ENCODE measurements at regions not wholly inside any gene's neighbourhood (a gene's known extent, or its start where the extent isn't known, plus 50 kb on each side); places are given as distances from the start of the nearest gene placed in this dataset.

DNA sequence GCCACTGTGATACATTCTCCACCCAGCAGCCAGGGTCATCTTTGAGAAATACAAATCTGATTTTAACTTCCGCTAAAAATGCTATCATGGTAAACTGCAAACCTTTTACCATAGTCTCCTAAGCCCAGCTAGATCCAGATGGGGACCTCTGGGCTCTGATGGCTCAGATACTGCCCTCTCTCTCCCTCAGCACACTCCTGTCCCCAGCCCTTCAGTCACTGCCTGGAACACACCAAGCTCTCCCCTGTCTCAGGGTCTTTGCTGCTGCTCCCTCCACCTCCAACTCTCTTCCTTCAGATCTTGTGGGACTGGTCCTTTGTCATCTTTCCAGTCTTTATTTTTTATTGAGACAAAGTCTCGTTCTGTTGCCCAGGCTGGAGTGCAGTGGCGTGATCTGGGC, 65.1 kb downstream of the SPRY4 start:
- H3K27ac ChIP-seq: no peak overlapping the region
- H3K9me3 ChIP-seq: no peaks in the 10 kb centered on the region
- 93% methylated on average over 3 of the region's 3 CpGs for WGBS
- H3K4me3 ChIP-seq: no peak overlapping the region
- no peak for TF ChIP-seq POLR2AphosphoS5 (IDR thresholded peaks at IDR 0.05)
- TF ChIP-seq, protein P1, sequence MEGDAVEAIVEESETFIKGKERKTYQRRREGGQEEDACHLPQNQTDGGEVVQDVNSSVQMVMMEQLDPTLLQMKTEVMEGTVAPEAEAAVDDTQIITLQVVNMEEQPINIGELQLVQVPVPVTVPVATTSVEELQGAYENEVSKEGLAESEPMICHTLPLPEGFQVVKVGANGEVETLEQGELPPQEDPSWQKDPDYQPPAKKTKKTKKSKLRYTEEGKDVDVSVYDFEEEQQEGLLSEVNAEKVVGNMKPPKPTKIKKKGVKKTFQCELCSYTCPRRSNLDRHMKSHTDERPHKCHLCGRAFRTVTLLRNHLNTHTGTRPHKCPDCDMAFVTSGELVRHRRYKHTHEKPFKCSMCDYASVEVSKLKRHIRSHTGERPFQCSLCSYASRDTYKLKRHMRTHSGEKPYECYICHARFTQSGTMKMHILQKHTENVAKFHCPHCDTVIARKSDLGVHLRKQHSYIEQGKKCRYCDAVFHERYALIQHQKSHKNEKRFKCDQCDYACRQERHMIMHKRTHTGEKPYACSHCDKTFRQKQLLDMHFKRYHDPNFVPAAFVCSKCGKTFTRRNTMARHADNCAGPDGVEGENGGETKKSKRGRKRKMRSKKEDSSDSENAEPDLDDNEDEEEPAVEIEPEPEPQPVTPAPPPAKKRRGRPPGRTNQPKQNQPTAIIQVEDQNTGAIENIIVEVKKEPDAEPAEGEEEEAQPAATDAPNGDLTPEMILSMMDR (IDR thresholded peaks at IDR 0.05): no peak
- no peak for TF ChIP-seq POLR2A (IDR thresholded peaks at IDR 0.05)
- TF ChIP-seq EP300 (IDR thresholded peaks at IDR 0.05): no peak
- DNase-seq (ENCODE audit: low spot score in 2 of 2): peak in 1 of 2 donors; percentile 7
- H3K36me3 ChIP-seq: no peaks in the 10 kb centered on the region
- no peaks in the 10 kb centered on the region for H3K4me1 ChIP-seq
- H3K27me3 ChIP-seq: no peaks in the 10 kb centered on the region

DNA sequence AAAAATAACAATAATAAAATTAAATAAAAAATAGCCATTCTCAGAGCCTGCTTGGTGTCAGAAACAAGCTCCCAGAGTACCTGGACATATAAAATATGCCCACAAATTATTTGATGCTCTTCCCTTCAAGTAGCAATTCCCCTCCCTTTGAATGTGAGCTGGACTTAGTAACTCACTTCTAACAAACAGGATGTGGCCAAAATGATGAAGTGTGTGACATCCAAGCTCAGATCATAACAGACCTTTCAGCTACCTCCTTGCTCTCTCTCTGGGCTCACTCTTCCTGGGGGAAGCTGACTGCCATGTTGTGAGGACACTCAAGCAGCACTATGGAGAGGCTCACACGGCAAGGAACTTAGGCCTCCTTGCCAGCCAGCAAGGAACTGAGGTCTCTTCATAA, 69.0 kb downstream of the SPRY4 start:
- H3K27ac ChIP-seq: no peak overlapping the region
- H3K36me3 ChIP-seq: no peaks in the 10 kb centered on the region
- no peak for DNase-seq (ENCODE audit: low spot score in 2 of 2)
- TF ChIP-seq POLR2A (IDR thresholded peaks at IDR 0.05) (no peak), POLR2AphosphoS5 (IDR thresholded peaks at IDR 0.05) (no peak)
- H3K9me3 ChIP-seq: no peaks in the 10 kb centered on the region
- 100% methylated on average over 1 of the region's 1 CpG for WGBS
- H3K4me1 ChIP-seq: no peaks in the 10 kb centered on the region
- no peak overlapping the region for H3K4me3 ChIP-seq
- H3K27me3 ChIP-seq: no peaks in the 10 kb centered on the region

DNA sequence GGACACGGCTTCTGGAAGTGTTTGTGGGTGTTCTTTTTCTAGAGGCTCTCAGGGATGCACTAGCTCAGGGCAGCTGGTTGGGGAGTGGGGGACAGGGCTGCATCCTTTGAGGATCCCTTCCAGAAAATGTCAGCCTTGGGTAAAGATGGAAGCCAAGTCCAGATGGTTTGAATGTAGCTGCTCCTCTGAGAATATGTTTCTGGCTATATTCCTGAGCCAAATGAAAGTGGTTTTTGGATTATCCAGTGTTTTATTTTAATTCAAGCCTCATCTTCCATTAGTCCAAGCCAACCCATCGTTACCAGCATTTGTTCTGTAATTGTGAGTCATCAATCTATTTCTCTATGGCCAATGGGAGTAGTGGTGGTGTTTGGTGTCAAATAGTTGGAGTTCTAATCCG, 70.4 kb downstream of the SPRY4 start:
- Histone ChIP-seq H3K36me3 (no peaks in the 10 kb centered on the region), H3K4me1 (no peaks in the 10 kb centered on the region), H3K9me3 (no peaks in the 10 kb centered on the region), H3K4me3 (no peak overlapping the region), H3K27ac (no peak overlapping the region), H3K27me3 (no peaks in the 10 kb centered on the region)
- WGBS: 46% methylated on average over 3 of the region's 3 CpGs
- DNase-seq (ENCODE audit: low spot score in 2 of 2): no peak
- TF ChIP-seq POLR2A (IDR thresholded peaks at IDR 0.05) (no peak), POLR2AphosphoS5 (IDR thresholded peaks at IDR 0.05) (no peak), EP300 (IDR thresholded peaks at IDR 0.05) (no peak)
- TF ChIP-seq, protein P1 (IDR thresholded peaks at IDR 0.05): no peak

DNA sequence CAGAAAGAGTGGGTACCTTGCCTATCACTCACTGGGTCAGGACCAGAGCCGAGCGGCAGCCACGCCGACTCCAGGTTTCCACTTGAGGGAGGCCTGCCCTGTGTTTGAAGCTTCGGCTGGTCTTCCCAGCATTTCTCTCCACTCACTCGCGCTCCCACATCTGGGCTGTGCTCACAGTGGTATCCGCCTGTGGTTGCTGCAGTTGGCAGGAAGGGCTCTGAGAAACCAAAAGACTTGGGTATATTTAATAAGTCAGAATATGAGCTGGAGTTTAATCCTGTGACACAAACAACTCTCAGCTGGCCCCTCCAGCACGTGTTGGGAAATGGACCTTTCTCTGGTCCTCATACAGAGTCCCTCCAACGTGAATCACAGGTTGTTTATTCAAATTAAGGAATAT, 70.9 kb downstream of the SPRY4 start:
- TF ChIP-seq EP300 (IDR thresholded peaks at IDR 0.05): no peak
- TF ChIP-seq, protein P1 (IDR thresholded peaks at IDR 0.05): no peak
- no peak for TF ChIP-seq POLR2AphosphoS5 (IDR thresholded peaks at IDR 0.05)
- no peak for TF ChIP-seq POLR2A (IDR thresholded peaks at IDR 0.05)
- Histone ChIP-seq H3K9me3 (no peaks in the 10 kb centered on the region), H3K4me1 (no peaks in the 10 kb centered on the region), H3K27me3 (no peaks in the 10 kb centered on the region), H3K4me3 (no peak overlapping the region), H3K36me3 (no peaks in the 10 kb centered on the region), H3K27ac (no peak overlapping the region)
- 62% methylated on average over 10 of the region's 10 CpGs for WGBS
- DNase-seq (ENCODE audit: low spot score in 2 of 2): no peak

DNA sequence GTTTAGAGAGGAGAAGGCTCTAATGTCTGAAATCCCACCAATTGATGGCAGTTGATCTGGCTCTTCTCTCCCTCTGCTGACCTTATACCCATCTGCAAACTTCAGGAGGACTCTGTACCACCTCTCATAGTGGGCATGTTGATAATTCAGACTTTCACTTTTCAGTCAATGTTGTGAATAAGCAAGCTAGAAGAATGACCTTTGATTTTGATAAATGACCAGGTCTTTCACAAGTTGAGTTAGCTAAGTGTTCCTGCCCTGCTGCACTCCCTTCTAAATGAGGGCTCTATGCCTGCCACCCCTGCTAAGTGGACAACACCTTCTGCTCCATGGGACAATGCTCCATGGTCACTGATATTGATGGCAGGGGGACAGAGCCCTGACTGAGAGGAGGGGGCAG, 74.7 kb downstream of the SPRY4 start:
- Histone ChIP-seq H3K4me1 (peaks cover 9% of the 10 kb centered on the region), H3K9me3 (no peaks in the 10 kb centered on the region), H3K36me3 (no peaks in the 10 kb centered on the region), H3K27me3 (no peaks in the 10 kb centered on the region), H3K4me3 (no peak overlapping the region), H3K27ac (no peak overlapping the region)
- TF ChIP-seq POLR2A (IDR thresholded peaks at IDR 0.05): no peak
- DNase-seq (ENCODE audit: low spot score in 2 of 2): no peak

DNA sequence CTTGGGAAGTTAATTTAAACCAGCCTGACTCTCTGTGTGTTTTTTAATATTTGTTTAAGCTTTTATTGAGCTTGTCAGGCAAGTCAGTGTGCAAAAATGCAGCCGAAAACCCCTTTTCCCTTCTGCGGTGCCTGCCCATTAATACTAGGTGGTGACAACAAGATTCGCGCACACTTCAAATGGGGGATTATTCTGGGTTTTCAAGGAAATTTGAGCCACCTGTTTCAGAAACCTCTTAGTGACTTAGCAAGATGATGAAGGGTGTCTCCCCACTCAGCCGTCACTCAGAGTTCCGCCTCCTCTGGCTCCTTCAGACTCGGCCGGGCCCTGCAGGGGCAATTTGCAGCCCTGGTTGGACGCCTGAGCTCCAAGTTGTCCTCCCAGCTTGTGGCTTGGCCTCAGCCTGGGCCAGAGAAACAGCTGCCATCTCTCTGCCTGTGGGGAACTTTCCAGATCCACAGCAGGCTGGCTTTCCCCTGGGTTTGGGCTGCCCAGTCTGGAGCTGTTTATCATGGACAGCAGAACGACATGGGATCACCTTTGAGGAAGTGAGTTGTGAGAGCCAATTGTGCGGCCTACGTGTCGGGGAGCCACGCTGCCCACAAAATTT, 75.9 kb downstream of the SPRY4 start:
- 69% methylated on average over 10 of the region's 14 CpGs for WGBS
- no peak overlapping the region for H3K27ac ChIP-seq
- DNase-seq (ENCODE audit: low spot score in 2 of 2): no peak

More for the DNA sequence above, 75.9 kb downstream of the SPRY4 start:
- H3K4me1 ChIP-seq: peaks cover 9% of the 10 kb centered on the region
- no peaks in the 10 kb centered on the region for H3K9me3 ChIP-seq
- H3K27me3 ChIP-seq: no peaks in the 10 kb centered on the region
- TF ChIP-seq, protein P1 (IDR thresholded peaks at IDR 0.05): no peak
- no peak for TF ChIP-seq POLR2AphosphoS5 (IDR thresholded peaks at IDR 0.05)
- no peak for TF ChIP-seq EP300 (IDR thresholded peaks at IDR 0.05)
- H3K4me3 ChIP-seq: no peak overlapping the region
- H3K36me3 ChIP-seq: no peaks in the 10 kb centered on the region

Data from suprapubic skin (tissue), 4 donors.